ENCODE measurements at regions not wholly inside any gene's neighbourhood (a gene's known extent, or its start where the extent isn't known, plus 50 kb on each side); places are given as distances from the start of the nearest gene placed in this dataset.
"Not testable (repeated sequence)": the region's sequence is repeated elsewhere in the genome, so short reads cannot be mapped to it uniquely, and the experiment has no call there.

DNA sequence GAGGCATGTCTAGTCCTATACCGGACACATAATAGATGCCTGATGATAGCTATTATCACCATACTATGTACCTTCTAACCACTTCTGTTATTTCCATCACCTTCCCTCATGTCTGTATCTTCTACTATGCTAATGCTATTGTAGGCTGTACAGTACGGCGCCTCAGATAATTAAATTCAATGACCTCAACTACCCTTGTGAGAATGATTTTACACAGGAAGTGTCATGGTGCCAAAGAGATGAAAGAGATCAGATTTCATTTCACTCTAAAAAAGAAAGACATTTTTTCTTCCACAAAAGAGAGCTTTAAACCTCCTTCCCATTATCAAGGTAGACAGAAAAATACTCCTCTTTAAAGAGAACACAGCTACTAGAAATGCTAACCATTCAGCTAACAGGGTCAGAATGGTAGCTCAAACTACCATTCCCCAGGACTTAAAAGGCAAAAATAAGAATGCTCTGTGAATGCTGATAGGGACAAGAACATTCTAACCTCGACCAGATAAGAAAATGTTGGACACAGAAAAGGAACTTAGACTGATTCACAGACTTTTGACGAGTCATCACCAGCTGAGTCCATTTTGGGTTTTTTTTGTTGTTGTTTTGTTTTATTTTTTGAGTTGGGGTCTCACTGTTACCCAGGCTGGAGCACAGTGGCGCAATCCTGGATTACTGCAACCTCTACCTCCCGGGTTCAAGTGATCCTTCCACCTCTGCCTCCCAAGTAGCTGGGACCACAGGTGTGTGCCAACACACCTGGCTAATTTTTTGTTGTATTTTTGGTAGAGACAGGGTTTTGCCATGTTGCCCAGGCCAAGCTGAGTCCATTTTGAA, 99.2 kb upstream of the RAPGEF2 start:
- DNase-seq (ENCODE audit: low spot score): no peak

DNA sequence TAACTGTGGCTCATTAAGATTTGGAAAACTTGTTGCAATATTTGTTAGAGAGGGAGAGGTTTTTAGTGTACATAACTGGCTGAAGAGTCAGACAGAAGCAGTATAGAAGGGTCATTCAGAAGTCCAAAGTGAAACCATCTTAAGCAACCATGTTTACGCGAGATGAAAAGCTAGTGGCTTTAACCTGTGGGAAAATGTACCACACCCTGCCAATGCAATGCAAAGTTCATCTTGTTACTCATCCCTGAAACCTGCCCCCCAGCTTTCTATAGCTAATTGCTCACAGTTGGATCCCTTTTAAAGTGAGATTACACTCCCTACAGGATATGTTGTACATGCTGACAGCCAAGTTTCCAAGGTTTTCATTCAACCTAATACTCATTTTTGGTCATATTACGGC, 96.7 kb upstream of the RAPGEF2 start:
- peak; percentile 92 for DNase-seq (ENCODE audit: low spot score)

DNA sequence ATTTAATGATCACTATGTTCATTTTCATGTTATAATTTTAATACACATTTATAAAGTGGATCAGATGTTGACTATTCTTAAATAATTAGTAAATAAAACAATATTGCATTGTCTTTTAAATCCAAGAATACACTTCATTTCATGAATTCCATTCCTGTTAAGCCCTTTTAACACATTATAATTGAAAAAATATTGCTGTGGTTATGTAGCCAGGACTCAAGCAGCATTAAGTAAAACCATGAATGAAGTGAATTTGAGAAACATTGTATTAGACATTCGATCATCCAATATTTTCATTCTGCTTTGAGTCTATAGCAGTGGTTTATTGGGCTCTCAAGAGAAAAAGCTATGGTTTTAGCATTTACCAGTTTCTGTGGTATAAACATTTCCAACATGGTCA, 94.2 kb upstream of the RAPGEF2 start:
- DNase-seq (ENCODE audit: low spot score): no peak

DNA sequence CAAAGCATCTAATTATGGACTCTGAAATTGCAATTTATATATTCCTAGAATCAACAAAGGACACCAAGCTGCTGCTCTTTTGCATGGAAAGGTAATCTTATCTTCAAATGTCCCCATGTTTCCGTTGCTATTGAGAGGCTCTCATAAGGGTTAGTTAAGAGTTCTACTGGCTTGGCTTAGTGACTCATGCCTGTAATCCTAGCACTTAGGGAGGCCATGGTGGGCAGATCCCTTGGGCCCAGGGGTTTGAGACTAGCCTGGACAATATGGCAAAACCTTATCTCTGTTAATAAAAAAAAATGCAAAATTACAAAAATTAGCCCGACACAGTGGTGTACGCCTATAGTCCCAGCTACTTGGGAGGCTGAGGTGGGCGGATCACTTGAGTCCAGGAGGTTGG, 93.4 kb upstream of the RAPGEF2 start:
- no peak for DNase-seq (ENCODE audit: low spot score)

DNA sequence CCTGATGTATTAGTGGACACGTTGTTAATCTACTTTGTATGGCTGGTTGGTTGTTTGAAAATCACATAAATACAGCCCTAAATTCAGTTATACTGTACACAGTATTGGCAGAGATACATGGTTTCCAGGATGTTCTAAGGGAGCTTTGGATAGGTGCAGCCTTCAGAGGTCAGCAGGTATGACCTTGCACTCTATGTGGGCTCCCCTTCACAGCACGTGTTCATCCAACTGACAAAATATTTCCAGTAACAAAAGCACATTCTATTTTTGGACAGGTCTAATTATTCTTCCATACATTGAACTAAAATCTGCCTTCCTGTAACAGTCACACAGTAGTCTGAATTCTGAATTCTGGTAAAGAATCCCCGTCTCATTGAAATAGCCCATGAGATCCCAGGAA, 92.8 kb upstream of the RAPGEF2 start:
- no peak for DNase-seq (ENCODE audit: low spot score)

DNA sequence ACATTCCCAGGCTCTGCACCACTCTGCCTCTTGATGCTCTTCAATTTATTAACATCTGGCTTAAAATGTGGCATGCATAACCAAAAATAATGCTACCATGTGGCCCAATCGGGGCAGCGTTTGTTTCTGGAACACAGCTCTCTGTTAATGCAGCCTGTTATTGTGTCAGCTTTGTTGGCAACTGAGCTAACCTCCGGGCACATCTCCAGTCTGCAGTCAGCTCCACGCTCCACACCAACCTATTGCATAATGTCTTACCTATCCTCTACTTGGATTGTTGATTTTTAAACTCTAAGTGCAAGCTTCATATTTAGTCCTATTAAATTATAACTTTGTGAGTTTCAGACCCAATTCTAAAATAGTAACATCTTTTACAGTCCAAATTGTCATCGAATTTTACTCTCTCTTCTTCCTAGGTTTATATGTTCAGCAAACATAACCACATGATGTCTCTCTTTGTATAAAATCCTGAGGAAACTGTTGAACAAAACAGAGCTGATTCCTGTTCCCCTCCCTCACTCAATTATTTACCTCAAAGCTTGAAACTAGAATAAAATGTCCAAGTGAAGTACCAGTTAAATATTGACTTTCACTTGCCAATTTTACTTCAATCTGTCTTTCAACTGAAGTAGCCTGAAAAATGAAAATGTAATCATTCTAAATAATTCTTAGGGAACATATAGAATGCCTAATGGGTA, 92.2 kb upstream of the RAPGEF2 start:
- no peak for DNase-seq (ENCODE audit: low spot score)

DNA sequence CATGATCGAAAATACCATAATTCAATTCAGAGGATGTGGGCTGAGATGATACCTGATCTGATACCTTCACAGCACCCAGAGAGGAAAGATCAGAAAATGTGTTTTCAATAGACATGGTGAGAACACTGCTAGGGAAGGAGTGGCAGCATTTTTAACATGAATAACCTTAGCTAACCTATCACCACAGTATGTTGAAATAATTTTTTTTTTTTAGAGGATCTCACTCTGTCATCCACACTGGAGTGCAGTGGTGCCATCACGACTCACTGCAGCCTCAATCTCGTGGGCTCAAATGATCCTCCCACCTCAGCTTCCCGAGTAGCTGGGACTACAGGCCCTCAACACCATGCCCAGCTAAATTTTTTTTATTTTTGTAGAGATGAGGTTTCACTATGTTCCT, 90.5 kb upstream of the RAPGEF2 start:
- DNase-seq (ENCODE audit: low spot score): peak; percentile 10

DNA sequence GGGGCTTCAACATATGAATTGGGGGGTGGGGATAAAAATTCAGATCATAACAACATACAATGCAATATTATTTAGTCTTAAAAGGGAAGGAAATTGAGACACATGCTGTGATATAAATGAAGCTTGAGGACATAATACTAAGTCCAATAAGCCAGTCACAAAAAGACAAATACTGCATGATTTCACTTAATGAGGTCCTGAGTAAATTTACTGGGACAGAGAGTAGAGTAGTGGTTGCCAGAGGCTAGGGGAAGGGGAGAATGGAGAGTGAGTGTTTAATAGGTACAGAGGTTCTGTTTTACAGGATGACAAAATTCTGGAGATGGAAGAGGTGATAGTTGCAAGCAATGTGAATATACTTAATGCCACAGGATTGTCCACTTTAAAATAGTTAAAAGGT, 89.2 kb upstream of the RAPGEF2 start:
- no peak for DNase-seq (ENCODE audit: low spot score)

DNA sequence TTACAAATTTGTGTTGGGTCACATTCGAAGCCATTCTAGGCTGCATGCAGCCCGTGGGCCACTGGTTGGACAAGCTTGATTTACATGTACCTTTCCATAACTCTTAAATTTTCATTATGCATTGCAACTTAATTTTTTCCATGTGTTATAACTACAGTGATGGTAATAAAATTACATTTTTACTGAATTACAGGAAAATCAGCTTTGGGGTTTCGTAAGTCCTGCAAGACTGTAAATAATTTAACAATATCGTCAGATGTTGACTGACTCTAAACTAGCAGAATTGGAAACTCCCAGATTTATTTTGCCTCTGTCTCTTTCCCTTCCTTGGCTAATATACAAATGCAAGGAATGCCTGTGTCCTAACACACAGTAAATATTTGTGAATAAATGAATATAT, 88.0 kb upstream of the RAPGEF2 start:
- DNase-seq (ENCODE audit: low spot score): no peak

DNA sequence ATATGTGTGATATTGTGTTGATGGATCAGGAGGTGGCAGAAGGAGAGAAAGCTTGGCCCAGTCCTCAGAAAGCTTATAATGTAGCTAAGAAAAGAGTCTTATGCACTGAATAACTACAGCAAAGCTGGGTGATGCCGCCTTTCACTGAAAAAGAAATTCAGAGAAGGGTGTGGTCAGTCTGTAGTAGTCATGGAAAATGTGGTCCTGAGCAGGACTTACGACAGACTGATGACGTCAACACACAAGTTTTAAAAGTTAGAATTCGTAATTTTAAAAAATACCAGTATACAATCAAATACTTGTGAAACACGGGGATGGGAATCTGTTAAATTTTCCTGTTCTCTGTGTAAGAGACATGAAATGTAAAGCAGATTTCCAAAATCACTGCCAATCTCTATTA, 87.0 kb upstream of the RAPGEF2 start:
- no peak for DNase-seq (ENCODE audit: low spot score)

DNA sequence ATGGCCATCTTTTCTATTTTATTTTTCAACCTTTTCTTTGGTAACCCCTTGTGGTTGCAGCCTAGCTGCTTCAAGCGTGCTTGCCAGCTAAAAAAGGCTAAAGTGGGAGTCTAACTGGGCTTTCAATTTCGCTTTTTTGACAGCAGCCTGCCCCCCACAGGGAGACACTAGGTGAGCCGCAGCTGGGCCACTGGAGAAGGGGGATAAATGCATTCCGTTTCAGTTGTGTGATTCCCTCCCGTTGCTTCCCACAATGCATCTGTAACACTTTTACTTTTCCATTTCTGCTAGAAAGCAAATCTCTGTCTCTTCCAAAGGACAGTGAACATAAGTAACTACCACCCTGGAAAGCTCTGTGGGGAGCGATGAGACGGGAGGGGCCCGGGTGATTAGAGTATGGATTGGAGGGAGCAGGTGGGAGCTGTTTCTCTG, 86.3 kb upstream of the RAPGEF2 start:
- no peak for DNase-seq (ENCODE audit: low spot score)

DNA sequence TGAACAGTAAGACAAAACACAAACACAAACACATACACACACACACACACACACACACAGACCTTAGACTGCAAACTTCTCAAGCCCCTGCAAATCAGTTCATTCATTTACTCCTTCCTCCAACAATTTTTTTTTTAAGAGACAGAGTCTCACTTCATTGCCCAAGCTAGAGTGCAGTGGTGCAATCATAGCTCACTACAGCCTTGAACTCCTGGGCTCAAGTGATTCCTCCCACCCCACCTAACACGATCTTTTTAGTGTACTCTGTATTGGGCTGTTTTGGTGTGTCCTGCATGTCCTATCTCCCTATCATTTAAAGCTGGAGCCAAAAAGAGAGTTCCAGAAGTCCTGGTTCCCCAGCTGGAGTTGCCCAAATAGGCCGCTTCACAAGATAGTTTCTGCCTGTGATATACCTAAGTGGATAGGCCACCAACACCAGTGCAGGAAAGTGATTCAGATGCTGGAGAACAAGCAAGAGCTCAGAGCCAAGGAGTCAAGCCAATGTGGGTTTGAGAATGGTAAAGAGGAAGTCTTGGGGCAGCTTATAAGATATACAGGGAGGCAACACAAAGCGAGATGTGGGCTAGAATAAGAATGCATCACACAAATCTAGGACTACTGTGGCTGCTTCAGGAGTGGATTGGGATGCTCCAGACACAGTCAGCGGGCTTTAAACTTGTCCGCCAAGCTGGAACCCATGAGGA, 85.4 kb upstream of the RAPGEF2 start:
- DNase-seq (ENCODE audit: low spot score): no peak

DNA sequence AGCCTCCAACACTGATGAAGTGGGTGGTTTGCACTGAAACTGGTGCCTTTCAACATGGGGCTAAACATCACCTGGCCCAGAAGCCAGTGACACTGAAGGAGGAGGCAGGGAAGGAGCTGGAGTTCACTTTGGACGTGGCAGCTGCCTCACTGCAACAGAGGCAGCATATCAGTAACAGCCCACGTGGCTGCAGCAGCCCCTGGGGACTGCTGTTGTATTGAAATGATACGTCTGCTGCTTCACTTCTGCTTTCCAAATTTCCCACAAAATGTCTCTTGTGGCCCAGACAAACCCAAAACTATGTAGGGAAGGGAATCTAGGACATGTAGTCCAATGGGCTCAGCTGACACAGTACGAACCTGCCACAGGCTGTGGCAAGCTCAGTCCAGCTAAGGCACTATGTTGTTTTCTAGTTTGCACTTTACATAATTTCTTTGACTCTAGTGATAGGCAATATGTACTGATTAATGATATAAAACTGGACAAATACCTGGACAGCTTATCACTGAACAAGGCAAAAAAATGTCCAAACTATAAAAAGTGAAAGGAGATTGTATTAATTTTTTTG, 84.7 kb upstream of the RAPGEF2 start:
- no peak for DNase-seq (ENCODE audit: low spot score)

DNA sequence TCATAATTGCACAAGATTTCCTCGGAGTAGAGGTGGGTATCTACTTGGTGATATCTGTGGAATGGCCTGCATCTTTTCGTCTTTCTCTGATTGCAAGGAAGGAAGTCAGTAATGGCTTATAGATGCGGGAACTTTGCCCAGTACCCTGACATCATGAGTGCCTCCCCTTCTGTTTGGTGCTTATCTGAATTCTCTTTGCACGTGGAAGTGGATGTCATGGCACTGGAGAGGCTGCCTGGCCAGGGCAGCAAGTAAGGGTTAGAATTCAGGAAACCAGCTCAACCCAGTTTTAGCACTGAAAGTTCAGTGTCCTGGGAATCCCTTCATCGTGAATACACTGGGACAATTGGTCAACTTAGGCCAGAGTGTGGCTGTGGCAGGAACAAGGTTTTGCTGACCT, 83.5 kb upstream of the RAPGEF2 start:
- DNase-seq (ENCODE audit: low spot score): no peak

DNA sequence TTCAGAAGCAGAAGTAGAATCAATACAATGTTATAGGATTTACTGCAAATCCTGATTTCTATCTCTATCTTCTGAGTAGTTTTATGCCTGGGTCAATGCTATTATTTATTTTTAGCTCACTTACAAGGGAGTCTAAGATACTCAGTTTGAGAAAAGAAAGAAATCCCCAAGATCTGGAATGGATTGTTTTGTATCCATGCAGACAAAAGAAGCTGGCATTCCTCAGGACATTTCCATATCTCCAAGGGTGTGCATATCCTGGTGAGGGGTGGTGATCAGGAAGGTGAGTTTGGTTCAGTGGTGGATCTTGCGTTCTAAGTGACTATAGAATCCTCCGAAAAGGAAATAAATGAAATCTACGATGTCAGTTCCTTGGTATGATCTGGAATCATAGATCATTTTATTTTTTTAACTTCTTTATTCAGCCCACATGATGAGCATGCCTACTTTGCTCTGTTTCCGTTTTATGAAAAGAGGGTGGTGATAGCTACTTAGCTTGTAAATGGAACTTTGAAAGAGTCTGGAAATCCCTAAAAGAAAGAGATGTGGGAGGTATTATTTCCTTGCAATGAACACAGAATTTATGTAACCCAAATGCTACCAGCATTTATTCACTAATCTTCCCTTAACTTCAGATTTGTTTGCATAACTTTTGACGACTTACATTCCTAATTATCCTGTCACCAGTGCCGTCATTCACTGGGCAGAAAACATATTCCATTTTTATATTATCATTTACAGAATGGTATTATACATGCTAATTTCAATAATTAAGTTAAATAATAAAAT, 81.1 kb upstream of the RAPGEF2 start:
- no peak for DNase-seq (ENCODE audit: low spot score)

DNA sequence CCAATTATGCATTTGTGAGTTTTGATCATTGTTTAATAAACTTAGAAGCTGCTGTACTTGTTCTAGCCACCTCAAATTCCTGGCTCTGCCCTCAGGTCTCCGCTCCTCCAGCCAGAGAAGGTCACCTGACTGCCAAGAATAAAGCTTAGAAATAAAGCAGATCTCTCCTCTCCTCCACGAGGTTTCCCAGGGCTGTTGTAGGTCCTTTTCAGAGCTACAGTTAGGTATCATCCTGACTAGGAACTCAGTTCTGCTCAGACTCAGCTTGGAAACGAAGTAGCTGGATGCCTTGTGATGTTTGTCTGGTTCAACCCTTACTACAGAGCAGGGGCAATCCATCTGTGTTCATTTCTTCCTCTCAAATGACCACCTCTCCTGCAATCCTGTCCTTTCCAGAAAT, 79.1 kb upstream of the RAPGEF2 start:
- DNase-seq (ENCODE audit: low spot score): no peak

DNA sequence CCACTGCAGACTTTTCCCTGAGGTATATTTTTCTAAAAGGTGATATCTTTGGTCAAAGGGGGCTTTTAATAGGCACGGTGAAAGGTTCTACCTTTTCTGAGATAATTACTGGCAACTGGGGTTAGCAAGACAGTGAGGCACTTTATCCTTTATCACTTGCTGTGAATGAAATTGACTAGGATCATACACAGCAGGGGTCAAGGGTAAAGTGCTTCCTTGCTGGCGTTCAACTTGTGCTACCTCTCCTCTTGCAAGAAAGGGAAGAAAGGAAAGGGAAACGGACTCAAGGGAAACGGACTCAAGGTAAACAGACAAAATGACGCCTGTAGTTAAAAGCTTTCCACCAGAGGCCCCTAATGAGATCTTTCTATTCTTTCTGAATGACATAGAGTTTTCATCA, 78.6 kb upstream of the RAPGEF2 start:
- peak; percentile 9 for DNase-seq (ENCODE audit: low spot score)

DNA sequence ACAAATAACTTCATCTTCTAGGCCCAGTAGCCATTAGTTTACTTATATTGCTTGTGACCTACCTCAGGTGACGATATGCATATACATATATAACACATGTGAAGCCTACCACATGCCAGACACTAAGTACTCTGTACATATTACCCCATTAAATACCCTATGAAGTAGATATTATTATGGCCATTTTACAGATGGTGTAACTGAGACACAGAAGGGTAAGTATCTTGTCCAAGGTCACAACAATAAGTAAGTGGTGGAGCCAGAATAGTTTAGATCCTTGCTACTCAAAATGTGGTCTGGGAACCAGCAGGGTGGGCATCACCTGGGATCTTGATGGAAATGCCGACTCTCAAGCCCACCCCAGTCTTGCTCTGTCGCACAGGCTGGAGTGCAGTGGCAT, 78.1 kb upstream of the RAPGEF2 start:
- no peak for DNase-seq (ENCODE audit: low spot score)

DNA sequence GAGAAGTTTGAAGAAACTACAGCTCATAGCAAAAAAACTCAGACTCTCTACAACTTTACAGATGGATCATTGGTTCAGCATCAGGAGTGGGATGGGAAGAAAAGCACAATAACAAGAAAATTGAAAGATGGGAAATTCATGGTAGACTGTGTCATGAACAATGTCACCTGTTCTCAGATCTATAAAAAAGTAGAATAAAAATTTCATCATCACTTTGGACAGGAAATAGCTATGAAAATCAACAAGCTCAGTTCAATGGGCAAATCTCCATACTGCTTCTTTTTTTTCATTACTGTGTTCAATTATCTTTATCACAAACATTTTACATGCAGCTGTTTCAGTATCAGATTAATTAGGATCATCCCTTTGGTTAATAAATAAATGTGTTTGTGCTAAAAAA, 76.5 kb upstream of the RAPGEF2 start:
- DNase-seq (ENCODE audit: low spot score): no peak

DNA sequence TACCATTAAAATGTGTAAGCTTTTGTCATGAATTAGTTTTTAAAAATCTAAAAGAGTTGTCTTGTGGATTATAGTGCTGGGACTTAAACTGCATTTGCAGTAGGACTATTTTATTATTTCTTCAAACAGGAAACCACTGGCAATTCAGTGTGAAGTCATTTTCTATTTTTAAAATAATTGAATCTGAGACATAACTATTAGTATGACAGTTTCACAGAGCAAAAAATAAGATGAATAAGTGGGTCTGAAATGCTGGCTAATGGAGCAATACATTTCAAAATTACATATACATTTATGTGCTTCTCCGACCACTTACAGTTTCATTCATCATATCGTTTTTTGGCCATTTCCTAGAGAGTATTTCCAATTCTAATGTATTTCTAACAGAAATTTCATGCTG, 75.3 kb upstream of the RAPGEF2 start:
- no peak for DNase-seq (ENCODE audit: low spot score)

DNA sequence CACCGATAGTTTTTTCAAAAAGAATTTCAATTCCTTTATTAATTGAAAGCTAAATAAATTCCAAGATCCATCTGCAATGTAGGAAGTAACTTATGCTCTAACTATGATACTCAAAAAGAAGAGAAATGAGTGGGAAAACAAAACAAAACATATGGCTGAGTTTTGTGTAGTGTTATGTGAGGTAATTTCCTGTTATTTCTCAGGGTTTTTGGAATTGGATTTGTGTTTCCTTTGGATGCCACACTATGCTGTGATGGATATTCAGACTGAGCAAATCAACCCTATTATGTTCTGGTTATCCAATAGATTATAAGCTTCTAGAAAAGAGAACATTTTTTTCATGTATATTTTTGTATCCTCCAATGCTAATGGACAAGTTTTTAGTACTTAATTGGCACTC, 73.4 kb upstream of the RAPGEF2 start:
- DNase-seq (ENCODE audit: low spot score): no peak

DNA sequence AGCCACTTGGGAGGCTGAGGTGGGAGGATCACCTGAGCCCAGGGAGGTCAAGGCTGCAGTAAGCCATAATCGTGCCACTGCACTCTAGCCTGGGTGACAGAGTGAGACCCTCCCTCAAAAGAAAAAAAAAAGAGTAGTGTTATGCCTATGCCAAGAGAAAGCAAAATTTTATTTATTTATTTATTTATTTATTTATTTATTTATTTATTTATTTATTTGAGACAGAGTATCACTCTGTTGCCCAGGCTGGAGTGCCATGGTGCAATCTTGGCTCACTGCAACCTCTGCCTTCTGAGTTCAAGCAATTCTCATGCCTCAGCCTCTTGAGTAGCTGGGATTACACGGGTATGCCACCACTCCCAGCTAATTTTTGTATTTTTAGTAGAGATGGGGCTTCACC, 72.6 kb upstream of the RAPGEF2 start:
- DNase-seq (ENCODE audit: low spot score): not testable (repeated sequence)
